ENCODE measurements at regions not wholly inside any gene's neighbourhood (a gene's known extent, or its start where the extent isn't known, plus 50 kb on each side); places are given as distances from the start of the nearest gene placed in this dataset.

DNA sequence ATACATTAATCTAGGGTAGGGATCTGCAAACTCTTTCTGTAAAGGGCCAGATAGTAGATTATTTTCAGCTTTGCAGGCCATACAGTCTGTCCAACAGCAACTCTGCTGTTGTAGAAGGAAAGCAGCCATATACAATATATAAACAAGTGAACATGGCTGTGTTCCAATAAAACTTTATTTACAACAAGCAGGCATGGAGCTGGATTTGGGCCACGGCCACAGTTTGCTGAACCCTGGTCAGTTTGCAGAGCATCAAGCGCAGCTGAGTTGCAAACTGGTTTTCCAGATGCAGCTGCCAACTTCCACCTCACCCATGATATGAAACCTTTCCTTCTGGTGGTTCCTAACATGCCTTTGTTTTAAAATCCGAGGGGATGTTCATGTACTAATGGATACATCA lies 310.4 kb upstream of the NFE2L3 start:
- no peak for DNase-seq (ENCODE audit: low read depth in 2 of 2)

- no peak for DNase-seq (ENCODE audit: low read depth in 2 of 2)
Measured at GRCh38 chr7:25842201-25842733, 309.7 kb upstream of the NFE2L3 start.

DNA sequence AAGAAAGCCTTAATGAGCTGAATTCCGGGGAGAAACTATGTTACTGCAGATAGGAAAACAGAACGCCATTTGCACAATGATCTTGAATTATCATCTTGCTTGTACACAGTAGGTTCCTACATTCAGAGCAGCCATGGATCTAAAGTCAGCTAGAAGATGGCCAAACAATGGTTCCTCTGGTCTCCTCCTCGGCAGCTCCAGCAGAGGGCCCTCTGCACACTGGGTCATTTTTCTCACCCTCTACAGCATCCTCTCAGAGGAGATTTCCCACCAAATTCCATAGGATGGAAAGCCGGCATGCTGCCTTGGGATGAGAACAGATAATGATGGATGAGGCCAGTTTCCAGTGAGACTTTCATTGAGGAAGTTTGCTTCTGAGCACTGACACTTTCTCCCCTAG lies 308.5 kb upstream of the NFE2L3 start:
- no peak for DNase-seq (ENCODE audit: low read depth in 2 of 2)

DNA sequence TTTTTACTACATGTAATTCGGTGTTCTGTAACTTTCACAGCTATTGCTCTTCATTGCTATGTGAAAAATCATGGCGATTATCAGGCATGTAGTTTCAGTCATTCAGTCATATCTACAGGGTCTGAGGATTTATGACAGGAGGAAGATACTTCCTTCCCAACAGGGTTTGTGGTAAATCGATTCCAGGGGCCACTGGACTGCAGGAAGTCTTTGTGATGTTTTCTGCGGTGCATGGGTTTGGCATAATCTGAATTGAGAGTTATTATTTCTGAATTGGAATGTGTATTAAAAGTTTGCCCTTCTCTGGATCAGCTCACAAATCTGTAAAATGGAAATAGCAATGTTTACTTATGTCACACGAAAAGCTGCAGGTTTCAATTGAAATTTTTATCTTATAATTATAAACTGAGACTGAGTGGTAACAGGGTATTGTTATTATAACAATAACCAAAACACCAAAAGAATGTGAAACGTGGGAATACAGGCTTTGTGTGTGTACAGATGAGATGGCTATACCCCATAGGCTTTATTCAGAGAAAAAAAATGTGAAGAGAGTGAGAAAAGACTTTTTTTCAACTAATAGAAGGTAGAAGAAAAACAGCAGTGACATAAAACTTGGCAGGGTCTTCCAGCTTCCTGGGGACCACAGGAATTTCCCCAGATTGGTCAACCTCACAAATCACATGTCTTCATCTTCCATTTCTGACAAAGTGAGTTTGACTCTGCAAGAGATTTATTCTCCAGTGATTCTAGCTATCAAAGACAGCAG lies 307.7 kb upstream of the NFE2L3 start:
- peak; percentile 59 to 65 for DNase-seq (ENCODE audit: low read depth in 2 of 2)

DNA sequence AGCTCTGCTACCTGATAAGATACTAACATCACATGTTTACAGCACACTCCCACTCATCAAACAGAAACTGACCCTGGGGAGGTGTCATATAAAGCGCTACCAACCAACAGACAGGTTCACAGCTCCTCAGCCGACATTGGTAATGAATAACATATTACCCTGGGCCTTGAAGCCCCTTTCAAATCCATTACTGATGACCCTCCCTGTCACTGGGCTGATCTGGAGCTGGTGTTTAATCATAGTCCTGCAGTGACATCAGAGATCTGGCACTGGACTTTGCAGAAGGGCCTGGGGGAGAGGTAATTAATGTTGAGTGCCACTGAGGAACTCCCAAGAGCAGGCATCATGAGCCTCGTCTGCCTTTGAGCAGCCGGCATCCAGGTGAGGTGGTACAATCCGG lies 306.5 kb upstream of the NFE2L3 start:
- no peak for DNase-seq (ENCODE audit: low read depth in 2 of 2)

- DNase-seq (ENCODE audit: low read depth in 2 of 2) = peak; percentile 88
Measured at GRCh38 chr7:25846722-25847121, 305.3 kb upstream of the NFE2L3 start.

DNA sequence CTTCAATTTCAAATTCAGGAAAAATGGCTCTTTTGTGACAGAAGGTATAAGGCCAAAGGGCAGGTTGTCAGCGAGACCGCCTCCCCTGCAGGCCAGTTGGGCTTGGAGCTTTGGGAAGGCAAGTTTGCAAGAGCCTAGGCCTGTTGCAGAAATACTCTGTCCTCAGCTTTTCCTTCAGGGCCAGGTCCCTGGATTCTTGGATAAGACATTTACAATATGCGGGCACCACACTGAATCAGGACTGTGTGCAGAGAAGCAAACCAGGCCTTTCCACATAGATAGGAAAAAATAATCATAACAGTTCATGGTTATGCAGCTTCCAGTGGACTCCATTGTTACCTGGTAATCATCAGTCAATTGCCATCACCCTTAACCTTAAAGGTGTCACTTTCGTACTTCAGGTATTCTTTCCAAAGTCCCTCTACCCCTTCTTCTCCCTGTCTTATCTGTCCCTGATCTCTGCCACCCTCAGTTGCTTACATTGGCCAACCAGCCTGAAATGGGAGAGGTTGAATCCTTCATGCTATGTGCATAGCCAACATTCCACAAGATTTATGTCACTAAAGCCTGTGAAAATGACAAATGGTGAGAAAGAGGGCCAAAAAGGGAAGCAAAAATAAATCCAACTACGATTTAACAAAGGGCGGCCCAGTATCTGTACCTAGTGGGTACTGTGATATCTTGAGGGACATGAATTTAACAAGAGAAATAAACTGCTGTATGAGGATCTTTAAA lies 304.5 kb upstream of the NFE2L3 start:
- DNase-seq (ENCODE audit: low read depth in 2 of 2) = no peak

DNA sequence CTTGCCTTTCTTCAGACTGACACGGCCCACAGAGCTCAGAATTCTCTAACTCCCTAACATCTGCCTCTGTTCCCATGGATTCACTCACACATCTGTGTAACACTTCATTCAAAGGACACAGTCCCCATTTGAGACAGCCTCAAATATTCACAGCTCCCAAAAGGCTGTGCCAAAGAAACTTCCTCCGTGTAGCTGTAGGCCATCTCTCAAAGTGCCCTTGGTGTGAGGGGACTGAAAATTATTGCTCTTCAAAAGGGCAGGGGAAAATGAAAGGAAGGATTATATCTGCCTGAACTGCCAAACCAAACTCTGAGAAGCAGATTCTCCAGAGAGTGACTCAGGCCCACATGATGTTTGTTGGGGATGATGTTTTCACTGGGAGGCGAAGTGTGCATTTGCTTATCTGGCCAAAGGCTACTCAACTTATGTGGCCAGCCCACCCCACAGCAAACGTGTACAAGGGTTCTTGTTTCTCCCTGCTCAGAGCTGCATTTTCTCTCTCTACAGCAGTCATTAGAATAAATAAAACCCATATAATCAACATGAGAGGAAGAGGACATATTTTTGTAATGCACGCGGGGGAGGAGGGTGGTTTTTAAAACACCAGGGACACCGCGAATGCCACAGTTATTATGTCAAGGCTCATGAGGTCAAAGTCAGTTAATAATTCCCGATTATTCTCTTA lies 302.4 kb upstream of the NFE2L3 start:
- DNase-seq (ENCODE audit: low read depth in 2 of 2) = peak; percentile 62 to 69

DNA sequence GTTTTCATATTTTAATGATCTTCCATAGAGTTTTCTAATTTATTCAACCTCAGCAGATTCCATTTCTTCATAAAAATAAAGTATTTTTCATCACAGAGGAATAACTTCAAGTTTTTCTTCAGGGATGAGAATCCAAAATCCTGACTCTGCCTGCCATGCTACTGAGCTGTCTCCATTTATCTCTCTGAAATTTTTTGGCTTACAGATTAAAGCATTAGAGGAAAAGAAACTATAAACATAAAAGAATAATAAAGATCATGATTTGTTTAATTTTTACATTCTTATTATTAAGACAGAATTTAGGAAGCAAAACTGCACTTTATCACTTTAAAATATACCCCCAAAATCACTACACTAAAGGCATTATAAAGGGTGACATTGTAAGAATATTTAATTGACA lies 301.8 kb upstream of the NFE2L3 start:
- DNase-seq (ENCODE audit: low read depth in 2 of 2) = no peak

DNA sequence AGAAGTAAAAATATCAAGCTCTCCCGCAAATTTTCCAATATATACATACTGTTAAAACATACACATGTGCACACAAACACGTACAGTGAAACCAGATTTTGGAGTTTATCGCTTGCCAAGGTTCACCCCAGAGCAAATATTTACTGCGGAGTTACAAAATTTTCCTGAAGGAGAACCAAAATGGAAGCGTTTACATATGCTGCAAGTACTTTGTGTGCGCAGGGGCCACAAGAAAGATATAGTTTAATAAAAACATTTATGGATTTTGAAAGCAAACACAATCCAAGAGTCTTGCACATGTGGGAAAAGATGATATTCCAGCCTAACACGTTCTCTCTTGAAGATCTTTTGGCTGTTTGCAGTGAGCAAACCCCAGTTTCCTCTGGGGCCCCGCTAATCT lies 301.3 kb upstream of the NFE2L3 start:
- no peak for DNase-seq (ENCODE audit: low read depth in 2 of 2)

DNA sequence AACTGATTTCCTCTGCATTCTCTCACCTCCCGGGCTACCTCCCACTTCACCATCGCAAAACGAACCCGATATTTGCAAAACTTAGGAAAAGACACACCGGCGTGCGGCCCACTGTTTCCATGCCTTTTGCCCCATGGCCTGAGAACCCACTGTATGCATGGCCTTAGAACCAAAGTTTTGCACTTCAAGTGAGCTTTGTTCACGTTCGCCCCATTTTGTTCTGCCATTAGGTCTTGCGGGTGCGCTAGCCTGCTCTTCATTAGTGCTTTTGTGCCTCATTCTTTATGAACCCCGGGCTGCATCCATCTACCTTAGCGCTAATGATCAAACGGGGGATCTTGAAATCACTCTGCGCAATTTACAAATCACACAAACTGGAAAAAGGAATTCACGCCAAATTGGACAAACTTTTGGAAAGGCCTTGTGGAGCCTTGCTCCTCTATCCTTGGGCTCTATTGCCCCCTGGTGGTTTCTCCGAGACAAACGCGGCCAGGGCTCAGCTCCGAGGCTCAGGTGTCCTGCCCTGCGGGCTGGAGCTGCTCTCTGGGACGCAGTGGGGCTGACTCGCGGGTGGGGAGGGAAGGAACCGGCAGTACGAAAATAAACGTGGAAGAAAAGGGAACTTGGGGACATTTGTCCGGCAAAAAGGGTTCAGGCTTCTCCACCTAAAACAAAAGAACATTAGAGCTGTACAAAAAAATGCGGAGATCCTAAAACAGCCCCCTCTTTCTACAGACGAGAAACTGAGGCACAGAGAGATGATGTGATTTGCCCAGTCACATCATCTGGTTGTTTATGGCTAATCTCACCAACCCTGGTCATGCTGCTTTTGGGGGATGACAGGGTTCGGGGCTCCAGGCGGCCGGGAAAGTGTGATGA lies 300.4 kb upstream of the NFE2L3 start:
- DNase-seq (ENCODE audit: low read depth in 2 of 2) = peak; percentile 71 to 75

- DNase-seq (ENCODE audit: low read depth in 2 of 2) = no peak
Measured at GRCh38 chr7:25852211-25852938, 299.6 kb upstream of the NFE2L3 start.

DNA sequence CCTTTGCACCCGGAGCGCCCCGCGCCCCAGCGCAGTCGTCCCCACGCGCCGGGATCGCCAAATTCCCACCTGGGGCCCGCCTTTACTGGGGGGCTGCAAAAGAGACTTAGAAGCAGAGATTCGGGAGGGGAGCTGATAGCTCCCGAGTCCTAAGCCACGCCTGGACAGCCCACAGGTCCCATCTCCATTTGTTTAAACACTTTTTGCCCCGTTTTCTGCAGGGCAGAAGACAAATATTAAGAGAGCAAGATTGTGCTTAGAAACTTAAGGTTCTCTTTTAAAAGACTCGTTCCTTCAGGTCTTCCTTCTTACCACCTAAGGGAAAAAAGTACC lies 299.1 kb upstream of the NFE2L3 start:
- no peak for DNase-seq (ENCODE audit: low read depth in 2 of 2)

DNA sequence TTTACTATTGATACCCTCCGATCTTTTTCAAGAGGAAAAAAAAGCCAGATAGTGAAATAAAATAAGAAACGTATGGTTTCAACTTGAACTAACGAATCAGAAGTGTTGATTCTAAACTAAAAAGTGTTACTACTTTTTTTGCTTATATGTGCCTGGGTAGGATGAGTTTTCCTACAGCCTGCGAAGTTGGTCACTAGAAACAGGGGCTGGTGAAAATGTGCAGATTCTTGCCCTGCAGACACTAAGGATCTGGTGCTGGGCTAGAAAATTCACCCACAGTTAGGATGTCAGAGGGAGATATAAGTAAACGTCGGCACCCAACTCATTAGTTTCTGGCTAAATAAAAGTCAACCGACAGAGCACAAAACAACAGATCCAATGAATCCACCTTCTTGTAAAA lies 298.7 kb upstream of the NFE2L3 start:
- no peak for DNase-seq (ENCODE audit: low read depth in 2 of 2)

- DNase-seq (ENCODE audit: low read depth in 2 of 2) = no peak
Measured at GRCh38 chr7:25854059-25854458, 297.9 kb upstream of the NFE2L3 start.

DNA sequence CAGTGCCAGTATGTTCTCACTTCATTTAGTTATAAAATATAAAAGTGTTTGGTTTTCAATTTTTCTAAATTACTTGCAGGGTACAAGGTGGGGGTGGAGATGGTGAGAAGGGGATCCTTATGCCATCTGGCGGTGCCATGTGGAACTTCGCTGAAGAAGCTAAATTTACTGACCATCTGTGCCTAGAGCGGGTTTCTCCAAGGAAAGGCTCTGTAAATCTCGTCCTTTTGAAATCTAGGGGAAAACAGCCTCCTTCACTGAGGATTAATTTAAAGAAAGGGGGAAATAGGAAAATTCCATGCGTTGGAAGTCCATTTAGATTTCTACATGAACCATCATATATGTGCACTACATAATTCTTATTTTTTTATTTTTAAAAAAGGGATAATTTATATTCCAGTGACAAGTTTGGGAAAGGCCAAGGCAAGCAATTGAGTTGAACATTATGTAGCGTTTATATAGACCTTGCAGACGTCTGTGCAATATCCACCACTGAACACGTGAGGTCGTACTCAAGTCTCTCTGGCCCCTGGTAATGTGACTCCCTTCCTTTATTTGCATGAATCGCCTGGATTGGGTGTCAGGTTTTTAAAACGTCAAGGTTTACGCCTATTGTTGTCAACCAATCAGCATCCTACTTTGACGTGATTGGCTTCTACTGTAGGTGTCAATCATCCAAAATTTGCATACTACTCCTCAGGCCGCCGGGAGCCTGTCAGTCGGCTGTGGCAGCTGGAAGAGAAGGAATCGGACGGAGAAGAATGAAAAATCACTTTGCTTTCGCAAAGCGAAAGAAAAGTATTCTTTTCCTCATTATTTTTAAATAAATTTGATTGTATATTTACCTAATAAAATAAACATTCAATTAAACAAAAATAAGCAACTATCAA lies 297.1 kb upstream of the NFE2L3 start:
- DNase-seq (ENCODE audit: low read depth in 2 of 2) = peak; percentile 100

GRCh38 chr7:25855854-25856782 lies 295.9 kb upstream of the NFE2L3 start:
- no peak for DNase-seq (ENCODE audit: low read depth in 2 of 2)

- DNase-seq (ENCODE audit: low read depth in 2 of 2) = peak; percentile 92 to 93
Measured at GRCh38 chr7:25857376-25858067, 294.5 kb upstream of the NFE2L3 start.

Data from fibroblast of skin of left quadriceps (primary cell).